ENCODE measurements at regions not wholly inside any gene's neighbourhood (a gene's known extent, or its start where the extent isn't known, plus 50 kb on each side); places are given as distances from the start of the nearest gene placed in this dataset.

DNA sequence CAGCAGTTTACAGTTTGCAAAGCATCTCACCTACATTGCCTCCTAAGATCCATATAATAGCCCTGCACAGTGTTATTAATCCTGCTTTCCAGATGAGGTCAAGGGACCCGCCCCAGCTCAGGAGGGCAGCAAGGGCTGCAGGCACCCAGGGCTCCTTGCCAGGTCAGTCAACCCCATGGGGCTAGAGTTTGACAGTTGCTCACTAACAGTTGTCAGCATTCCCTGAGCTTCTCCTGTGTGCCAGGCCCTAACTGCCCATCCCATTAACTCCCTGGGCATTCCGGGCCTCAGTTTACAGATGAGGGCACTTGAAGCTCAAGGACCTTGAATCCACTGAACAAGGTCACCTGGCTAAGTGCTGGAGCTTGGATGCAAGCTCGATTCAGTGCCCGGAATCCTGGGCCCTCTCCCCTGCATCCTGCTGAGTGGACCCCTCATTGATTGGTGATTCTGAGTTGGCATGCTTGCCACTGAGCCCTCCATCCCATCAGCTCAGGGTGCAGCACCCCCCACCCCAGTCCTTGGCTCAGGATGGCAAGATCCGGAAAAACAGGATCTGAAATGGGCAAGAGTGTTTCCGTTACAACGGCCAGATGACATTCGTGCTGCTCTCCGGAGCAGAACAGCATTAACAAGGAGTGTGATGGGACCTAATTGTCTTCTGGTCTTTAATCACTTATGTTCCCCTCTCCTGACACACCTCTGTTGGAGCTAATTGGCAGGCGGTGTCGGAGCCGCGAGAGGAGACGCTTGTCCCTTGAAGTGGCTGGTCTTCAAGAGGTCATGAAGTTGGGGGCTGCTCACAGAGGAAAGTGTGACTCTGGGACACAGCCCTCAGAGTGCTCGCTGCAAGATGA lies 87.4 kb upstream of the SHISAL1 start:
- Histone ChIP-seq H3K27ac (ENCODE audit: low read depth in 2 of 2, low read length in 1 of 2) (no peak overlapping the region), H3K36me3 (replicated peaks in 1 of 2; ENCODE audit: control insufficient read depth in 1 of 2, insufficient read depth in 2 of 2, low read length in 1 of 2) (no peaks in the 10 kb centered on the region), H3K4me1 (ENCODE audit: control insufficient read depth in 1 of 2, insufficient read depth in 2 of 2, low read depth in 1 of 2, low read length in 1 of 2) (peaks cover 0 to 19% of the 10 kb centered on the region in 2 experiments; a peak in 1 of 4 replicates), H3F3A (replicated peaks; ENCODE audit: insufficient read depth) (no peaks in the 10 kb centered on the region), H3K9ac (no peak overlapping the region), H4K20me1 (ENCODE audit: insufficient read depth) (no peaks in the 10 kb centered on the region), H3K4me3 (ENCODE audit: low read depth in 2 of 2, low read length in 1 of 2) (no peak overlapping the region), H3K9me3 (no peaks in the 10 kb centered on the region), H3K79me2 (ENCODE audit: insufficient read depth) (no peaks in the 10 kb centered on the region), H3K4me2 (no peak overlapping the region), H3K27me3 (ENCODE audit: insufficient read depth) (0 out of 2 replicates have a peak, but pooled peaks cover 9% of the 10 kb centered on the region), H3K9me2 (no peaks in the 10 kb centered on the region), H2AFZ (ENCODE audit: low read depth) (no peak overlapping the region)
- POLR2A ChIA-PET: no interaction called here
- DNase-seq: peak; percentile 9
- 66% methylated on average over 15 of the region's 15 CpGs for WGBS (ENCODE audit: low lambda C conversion rate)
- CTCF ChIA-PET: interaction anchor here (0.9 to 1.3 kb wide), 3 partner anchors 7 to 319 kb away, joined by 3 read pairs; no protein-coding TSS in a partner anchor
- TF ChIP-seq RFX5 (IDR thresholded peaks at IDR 0.05; ENCODE audit: low read length): no peak
- no peak for TF ChIP-seq SMC3 (IDR thresholded peaks at IDR 0.05; ENCODE audit: low read depth, low read length)
- no peak for TF ChIP-seq TEAD4 (IDR thresholded peaks at IDR 0.05; ENCODE audit: borderline replicate concordance, insufficient read depth)
- no peak for TF ChIP-seq TAF1 (IDR thresholded peaks at IDR 0.05; ENCODE audit: borderline replicate concordance, low read depth, low read length)
- TF ChIP-seq NFIC (IDR thresholded peaks at IDR 0.05; ENCODE audit: borderline replicate concordance): no peak
- TF ChIP-seq GATA2 (CRISPR knock-in tag; IDR thresholded peaks at IDR 0.05): no peak
- no peak for TF ChIP-seq JUND (IDR thresholded peaks at IDR 0.05)
- no peak for TF ChIP-seq FOXM1 (IDR thresholded peaks at IDR 0.05; ENCODE audit: low read depth)
- TF ChIP-seq GABPA (IDR thresholded peaks at IDR 0.05; ENCODE audit: low read depth): no peak
- TF ChIP-seq RXRA (IDR thresholded peaks at IDR 0.05; ENCODE audit: borderline replicate concordance, low read depth): no peak
- no peak for TF ChIP-seq POLR2AphosphoS5 (IDR thresholded peaks at IDR 0.05; ENCODE audit: low read depth, low read length)
- no peak for TF ChIP-seq CHD2 (IDR thresholded peaks at IDR 0.05; ENCODE audit: low read length, partially characterized antibody)

DNA sequence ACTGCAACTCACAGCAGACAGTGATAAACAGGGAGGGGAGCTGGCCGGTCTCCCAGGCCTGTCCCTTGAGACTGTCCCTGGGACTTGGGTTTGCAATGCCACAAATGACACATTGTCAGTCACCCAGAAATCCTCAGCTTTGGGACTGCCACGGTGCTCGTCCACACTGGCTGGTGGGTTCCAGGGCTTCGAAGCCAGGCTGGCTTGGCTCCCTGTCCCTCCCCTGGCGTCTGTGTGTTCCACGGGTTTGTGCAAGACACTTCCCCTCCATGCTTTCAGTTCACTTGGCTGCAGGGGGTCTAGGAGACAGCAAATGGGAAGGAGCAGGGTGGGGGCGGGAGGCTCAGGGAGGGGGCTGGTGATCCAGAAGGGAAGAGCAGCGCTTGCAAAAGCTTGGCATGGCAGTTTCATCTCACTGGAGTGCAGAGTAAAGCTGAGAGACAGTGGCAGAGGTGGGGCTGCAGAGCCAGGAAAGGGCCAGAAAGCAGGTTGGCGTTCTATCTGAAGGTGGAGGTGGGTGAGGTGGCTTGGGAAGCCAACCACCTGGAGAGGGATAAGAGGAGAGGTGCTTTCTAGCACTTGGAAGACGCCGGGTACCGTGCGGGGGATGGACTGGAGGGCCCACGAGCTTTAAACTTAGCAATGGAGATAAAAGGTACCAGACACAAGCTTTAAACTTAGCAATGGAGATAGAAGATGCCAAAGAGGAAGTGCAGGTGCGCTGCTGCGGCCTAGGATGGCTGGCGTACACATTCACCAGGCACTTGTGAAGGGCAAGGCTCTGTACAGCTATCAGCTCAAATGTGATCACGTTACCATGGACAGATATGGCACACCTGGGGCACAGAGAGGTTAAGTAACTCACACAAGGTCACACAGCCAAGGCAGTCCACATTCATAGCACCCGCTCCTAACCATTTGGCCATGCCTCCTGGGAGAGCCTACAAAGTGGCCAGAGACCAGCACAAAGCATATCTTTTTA lies 86.4 kb upstream of the SHISAL1 start:
- no peaks in the 10 kb centered on the region for H3F3A ChIP-seq (replicated peaks; ENCODE audit: insufficient read depth)
- H3K79me2 ChIP-seq (ENCODE audit: insufficient read depth): no peaks in the 10 kb centered on the region
- no peaks in the 10 kb centered on the region for H3K9me2 ChIP-seq
- ChIA-PET POLR2A (interaction anchor here (0.7 kb wide), 1 partner anchor 90 kb away, joined by 3 read pairs; no protein-coding TSS in a partner anchor), CTCF (interaction anchor here (1.0 kb wide), 1 partner anchor 8 kb away, joined by 3 read pairs; no protein-coding TSS in a partner anchor)
- H2AFZ ChIP-seq (ENCODE audit: low read depth): no peak overlapping the region
- no peak overlapping the region for H3K4me2 ChIP-seq
- H3K9me3 ChIP-seq: no peaks in the 10 kb centered on the region
- peaks cover 0 to 29% of the 10 kb centered on the region in 2 experiments; a peak in 1 of 4 replicates for H3K4me1 ChIP-seq (ENCODE audit: control insufficient read depth in 1 of 2, insufficient read depth in 2 of 2, low read depth in 1 of 2, low read length in 1 of 2)
- no peak overlapping the region for H3K27ac ChIP-seq (ENCODE audit: low read depth in 2 of 2, low read length in 1 of 2)
- DNase-seq: peak; percentile 16
- TF ChIP-seq NFIC (IDR thresholded peaks at IDR 0.05; ENCODE audit: borderline replicate concordance) (no peak), TEAD4 (IDR thresholded peaks at IDR 0.05; ENCODE audit: borderline replicate concordance, insufficient read depth) (no peak), MEF2A (IDR thresholded peaks at IDR 0.05; ENCODE audit: borderline replicate concordance, low read depth) (no peak), ELF1 (IDR thresholded peaks at IDR 0.05) (no peak), MXI1 (IDR thresholded peaks at IDR 0.05; ENCODE audit: low read depth, low read length) (no peak), GABPA (IDR thresholded peaks at IDR 0.05; ENCODE audit: low read depth) (no peak), TCF12 (IDR thresholded peaks at IDR 0.05) (no peak), NRF1 (IDR thresholded peaks at IDR 0.05; ENCODE audit: low read depth, low read length) (no peak), TAF1 (IDR thresholded peaks at IDR 0.05; ENCODE audit: borderline replicate concordance, low read depth, low read length) (no peak), CHD2 (IDR thresholded peaks at IDR 0.05; ENCODE audit: low read length, partially characterized antibody) (no peak), SIN3A (IDR thresholded peaks at IDR 0.05; ENCODE audit: borderline replicate concordance, low read depth, low read length) (no peak)
- TF ChIP-seq, protein P1, sequence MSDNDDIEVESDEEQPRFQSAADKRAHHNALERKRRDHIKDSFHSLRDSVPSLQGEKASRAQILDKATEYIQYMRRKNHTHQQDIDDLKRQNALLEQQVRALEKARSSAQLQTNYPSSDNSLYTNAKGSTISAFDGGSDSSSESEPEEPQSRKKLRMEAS (IDR thresholded peaks at IDR 0.05; ENCODE audit: low read depth): no peak
- 0 out of 2 replicates have a peak, but pooled peaks cover 9% of the 10 kb centered on the region for H3K27me3 ChIP-seq (ENCODE audit: insufficient read depth)
- no peaks in the 10 kb centered on the region for H4K20me1 ChIP-seq (ENCODE audit: insufficient read depth)
- H3K4me3 ChIP-seq (ENCODE audit: low read depth in 2 of 2, low read length in 1 of 2): no peak overlapping the region
- 63% methylated on average over 18 of the region's 19 CpGs for WGBS (ENCODE audit: low lambda C conversion rate)
- H3K36me3 ChIP-seq (replicated peaks in 1 of 2; ENCODE audit: control insufficient read depth in 1 of 2, insufficient read depth in 2 of 2, low read length in 1 of 2): no peaks in the 10 kb centered on the region
- H3K9ac ChIP-seq: no peak overlapping the region

Measured in SK-N-SH (cell line).